Colonic mucosa (tissue), 4 donors: ENCODE measurements at regions not wholly inside any gene's neighbourhood (a gene's known extent, or its start where the extent isn't known, plus 50 kb on each side); places are given as distances from the start of the nearest gene placed in this dataset.

Experiments used
- DNase-seq: peaks from one replicate; pipeline ENCODE4 v3.0.0-alpha.2; 2020
- H3K27ac ChIP-seq: fragments of 200-600 bp; one replicate; pipeline ENCODE4 v1.8.0; 2021
- H3K27me3 ChIP-seq: fragments of 200-600 bp; one replicate; pipeline ENCODE4 v1.8.0; 2021
- H3K36me3 ChIP-seq: fragments of 200-600 bp; one replicate; pipeline ENCODE4 v1.8.0; 2021
- H3K4me1 ChIP-seq: fragments of 200-600 bp; one replicate; pipeline ENCODE4 v1.8.0; 2021; ENCODE audit warnings: mild to moderate bottlenecking
- H3K4me3 ChIP-seq: fragments of 200-600 bp; one replicate; pipeline ENCODE4 v1.8.0; 2021
- H3K9ac ChIP-seq, 2 donors: one replicate each; pipeline ENCODE4 v1.7.0; 2013; ENCODE audit warnings: control low read depth in 2 of 2, low read depth in 2 of 2, low read length in 2 of 2
- H3K9me3 ChIP-seq: fragments of 200-600 bp; one replicate; pipeline ENCODE4 v1.8.0; 2021
- CTCF ChIP-seq: fragments of 200-600 bp; IDR thresholded peaks from one replicate; pipeline ENCODE4 v1.8.0; 2022; ENCODE audit warnings: antibody characterized with exemption, mild to moderate bottlenecking
- intact Hi-C: fragments of 100-400 bp; cut with DNase I; formaldehyde crosslinking; loops from one replicate; pipeline ENCODE4 v1.14.1; 2022
- donor health status: healthy.
- donor health status: DM: no; HTN: no; CAD: no.
- donor health status: DM: no; HTN: no; CAD: no.

- no peak overlapping the region for H3K9ac ChIP-seq
- no peak for DNase-seq
- no peak overlapping the region for H3K27ac ChIP-seq
- no peaks in the 10 kb centered on the region for H3K36me3 ChIP-seq
- no peaks in the 10 kb centered on the region for H3K27me3 ChIP-seq
- no peak overlapping the region for H3K4me3 ChIP-seq
- intact Hi-C loops, result no loop called here
- H3K4me1 ChIP-seq, result no peaks in the 10 kb centered on the region
- no peak for TF ChIP-seq CTCF
- H3K9me3 ChIP-seq, result no peaks in the 10 kb centered on the region
These were observed 132.7 kb downstream of the CASP12 start for GRCh38 chr11:104765401-104766095.

GRCh38 chr11:104764710-104765045 is 133.6 kb downstream of the CASP12 start:
- no peak for DNase-seq
- Histone ChIP-seq H3K27me3 (no peaks in the 10 kb centered on the region), H3K27ac (no peak overlapping the region), H3K4me1 (no peaks in the 10 kb centered on the region), H3K9ac (no peak overlapping the region), H3K4me3 (no peak overlapping the region), H3K9me3 (no peaks in the 10 kb centered on the region), H3K36me3 (no peaks in the 10 kb centered on the region)
- no peak for TF ChIP-seq CTCF
- intact Hi-C loops, result no loop called here

GRCh38 chr11:104763930-104764709 is 134.1 kb downstream of the CASP12 start:
- no peaks in the 10 kb centered on the region for H3K9me3 ChIP-seq
- H3K36me3 ChIP-seq, result no peaks in the 10 kb centered on the region
- no peaks in the 10 kb centered on the region for H3K4me1 ChIP-seq
- intact Hi-C loops, result no loop called here
- no peaks in the 10 kb centered on the region for H3K27me3 ChIP-seq
- DNase-seq, result no peak
- no peak overlapping the region for H3K4me3 ChIP-seq
- H3K27ac ChIP-seq, result no peak overlapping the region
- no peak overlapping the region for H3K9ac ChIP-seq
- no peak for TF ChIP-seq CTCF

GRCh38 chr11:104761511-104761910 is 136.7 kb downstream of the CASP12 start:
- intact Hi-C loops, result no loop called here

GRCh38 chr11:104759464-104759863 is 138.8 kb downstream of the CASP12 start:
- Histone ChIP-seq H3K27ac (no peak overlapping the region), H3K27me3 (no peaks in the 10 kb centered on the region), H3K36me3 (no peaks in the 10 kb centered on the region), H3K9ac (no peak overlapping the region), H3K4me1 (no peaks in the 10 kb centered on the region), H3K4me3 (no peak overlapping the region), H3K9me3 (no peaks in the 10 kb centered on the region)
- no peak for TF ChIP-seq CTCF
- intact Hi-C loops, result no loop called here
- no peak for DNase-seq

More at GRCh38 chr11:104761511-104761910, 136.7 kb downstream of the CASP12 start:
- no peaks in the 10 kb centered on the region for H3K4me1 ChIP-seq
- no peak overlapping the region for H3K4me3 ChIP-seq
- H3K36me3 ChIP-seq, result no peaks in the 10 kb centered on the region
- H3K9me3 ChIP-seq, result no peaks in the 10 kb centered on the region
- no peak overlapping the region for H3K27ac ChIP-seq
- H3K9ac ChIP-seq, result no peak overlapping the region
- no peak for DNase-seq
- no peaks in the 10 kb centered on the region for H3K27me3 ChIP-seq
- no peak for TF ChIP-seq CTCF
